Left cardiac atrium (tissue), 4 donors: ENCODE measurements at regions not wholly inside any gene's neighbourhood (a gene's known extent, or its start where the extent isn't known, plus 50 kb on each side); places are given as distances from the start of the nearest gene placed in this dataset.

Experiments used
- ATAC-seq, 2 donors: fragments of 200-7000 bp; cut with Tn5 transposase; one replicate each; pipeline ENCODE4 v1.9.1; 2020; ENCODE audit warnings: mild to moderate bottlenecking in 2 of 2, moderate library complexity in 2 of 2
- DNase-seq: peaks from one replicate; pipeline ENCODE4 v3.0.0-alpha.2; 2020
- intact Hi-C, 2 donors: fragments of 100-400 bp; cut with DNase I; formaldehyde crosslinking; loops; one replicate each; pipeline versions ENCODE4 v1.14.1 to v1.15.1; 2022 to 2023
- donor health status: DM: no; HTN: yes; CAD: no.
- donor health status: DM: no; HTN: yes; CAD: no; lungs with severe emphysema.
- donor health status: DM: yes; HTN: yes; CAD: no.
- donor health status: Dilated cardiomyopathy.

DNA sequence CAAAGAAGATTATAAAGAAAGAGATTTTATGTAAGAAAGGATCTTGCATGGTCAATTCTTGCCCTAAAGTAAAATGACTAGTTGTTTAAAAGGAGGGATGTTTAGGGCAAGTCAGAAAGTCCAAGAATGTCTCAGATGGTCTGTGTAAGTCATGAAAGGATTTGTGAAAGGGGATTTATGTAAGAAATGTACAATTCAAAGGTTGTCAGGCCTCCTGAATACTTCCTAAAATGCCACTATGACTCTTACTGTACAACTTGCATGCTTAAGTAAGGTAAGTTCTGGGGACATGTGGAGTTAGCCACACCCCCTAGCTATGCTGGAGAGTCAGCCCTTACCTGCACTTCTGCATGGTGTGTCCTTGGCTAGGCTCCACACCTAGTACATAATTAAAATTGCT is 328.9 kb upstream of the TGFBR2 start:
- DNase-seq, result no peak
- intact Hi-C loops, result no loop called here

DNA sequence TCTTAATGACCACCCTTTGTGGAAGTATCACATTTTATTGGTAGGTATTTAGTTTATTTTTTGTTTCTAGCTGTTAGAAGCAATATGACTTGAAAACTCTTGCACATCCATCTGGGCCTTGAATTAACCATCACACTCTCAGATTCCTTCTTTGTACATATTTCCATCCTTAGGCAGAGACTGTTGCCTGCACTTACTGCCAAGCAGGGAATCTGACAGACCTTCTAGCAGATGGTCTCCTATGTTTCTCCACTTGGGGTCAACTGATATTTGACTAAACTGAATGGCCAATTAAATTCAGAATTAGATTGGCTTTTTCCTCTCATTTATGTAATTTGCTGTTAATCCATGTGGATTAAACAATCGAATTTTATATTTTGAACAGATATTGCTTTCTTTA is 324.9 kb upstream of the TGFBR2 start:
- DNase-seq, result no peak
- intact Hi-C loops, result no loop called here
- ATAC-seq, result no peak

More for the DNA sequence above, 328.9 kb upstream of the TGFBR2 start:
- no peak for ATAC-seq

DNA sequence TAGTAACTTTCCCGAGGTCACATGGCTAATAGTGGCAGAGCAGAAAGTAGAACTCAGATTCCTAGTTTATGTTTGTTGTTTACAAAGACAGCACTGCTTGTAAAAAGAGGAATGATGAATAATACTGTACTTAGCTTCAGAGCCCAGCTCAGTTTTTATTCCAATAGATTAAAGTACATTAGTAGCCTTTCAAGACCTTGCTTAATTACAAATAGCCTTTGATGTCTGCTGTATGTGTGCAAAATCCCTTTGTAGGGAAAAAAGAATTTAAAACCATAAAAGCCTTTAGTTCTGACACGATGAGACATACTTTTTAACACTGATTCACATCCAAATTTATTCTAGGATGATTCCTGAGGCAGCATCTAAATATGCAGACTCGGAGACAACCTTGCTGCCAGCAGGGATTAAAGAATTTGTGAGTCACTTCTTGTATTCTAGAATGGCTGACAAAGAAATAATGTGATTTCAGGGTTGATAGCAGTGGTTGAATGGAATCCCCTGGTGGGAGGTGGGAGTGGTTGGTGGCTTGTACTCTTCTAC is 324.2 kb upstream of the TGFBR2 start:
- ATAC-seq (peak in 1 of 2 donors; percentile 61), DNase-seq (no peak)
- intact Hi-C loops, result no loop called here

DNA sequence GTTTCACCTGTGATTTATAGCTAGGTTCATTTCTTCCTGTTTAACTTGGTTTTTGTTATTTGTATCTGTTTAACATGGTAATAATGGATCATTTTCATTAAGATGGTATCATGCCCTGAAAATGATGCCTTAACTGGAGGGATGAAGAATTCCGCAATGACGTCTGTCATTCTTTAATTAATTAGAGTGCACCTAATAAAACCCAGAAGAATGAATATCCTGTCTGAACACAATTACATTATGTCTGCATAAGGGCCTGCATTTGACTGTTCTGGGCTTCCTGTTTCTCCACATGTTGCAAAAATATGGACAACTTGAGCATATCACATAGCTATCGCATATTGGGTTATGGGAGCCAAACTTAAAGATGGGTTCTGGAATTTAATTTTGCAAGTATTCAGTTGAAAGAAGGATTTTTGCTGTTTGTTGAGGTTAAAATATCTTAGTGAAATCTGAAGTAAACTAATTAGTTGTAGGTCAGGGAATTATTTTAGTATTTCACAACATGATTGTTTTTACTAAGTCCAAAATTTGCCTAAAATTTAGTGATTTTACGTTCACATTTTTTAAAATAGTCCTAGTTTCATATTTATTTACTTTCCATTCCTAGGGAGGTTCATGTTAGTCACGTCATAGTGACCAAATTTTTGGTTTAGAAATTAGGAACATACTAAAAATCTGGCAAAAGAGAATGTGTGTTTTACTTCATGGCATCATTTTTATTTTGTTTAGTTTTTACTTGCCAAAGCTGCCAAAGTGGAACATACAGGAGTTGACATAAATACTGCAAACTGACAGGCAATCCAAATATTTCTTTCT is 321.0 kb upstream of the TGFBR2 start:
- peak; percentile 6 to 11 for ATAC-seq
- intact Hi-C loops, result no loop called here
- no peak for DNase-seq

DNA sequence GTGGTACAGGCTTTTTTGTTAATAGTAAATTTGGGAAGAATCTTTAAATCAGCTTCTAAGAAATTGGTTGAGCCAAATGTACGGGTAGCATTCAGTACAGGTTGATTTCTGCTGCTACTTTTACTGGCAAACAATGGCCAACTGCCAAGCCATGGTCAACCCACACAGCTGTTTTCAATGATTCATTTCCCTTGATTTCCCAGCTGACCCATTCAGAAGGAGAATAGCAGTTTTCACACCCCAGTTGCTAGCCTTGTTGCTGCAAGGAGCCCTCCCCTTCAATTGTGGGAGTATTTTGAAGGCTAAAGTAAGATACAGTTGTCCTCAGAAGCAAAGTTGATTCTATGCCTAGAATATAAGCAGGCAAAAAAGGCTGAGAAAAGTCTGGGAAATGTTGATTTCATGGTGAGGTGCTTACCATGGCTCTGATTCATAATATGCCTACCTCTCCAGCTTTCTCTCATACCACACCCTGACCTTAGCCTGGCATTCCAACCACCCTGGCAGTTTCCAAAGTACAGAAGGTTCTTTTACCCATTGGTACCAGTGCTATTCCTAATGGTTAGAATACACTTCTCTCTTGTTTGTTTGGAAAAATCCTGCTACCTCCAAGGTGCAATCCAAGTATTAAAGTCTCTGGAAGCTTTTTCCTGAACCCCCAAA is 320.3 kb upstream of the TGFBR2 start:
- ATAC-seq, result peak; percentile 93 to 96
- intact Hi-C loops, result no loop called here
- DNase-seq, result peak; percentile 87

DNA sequence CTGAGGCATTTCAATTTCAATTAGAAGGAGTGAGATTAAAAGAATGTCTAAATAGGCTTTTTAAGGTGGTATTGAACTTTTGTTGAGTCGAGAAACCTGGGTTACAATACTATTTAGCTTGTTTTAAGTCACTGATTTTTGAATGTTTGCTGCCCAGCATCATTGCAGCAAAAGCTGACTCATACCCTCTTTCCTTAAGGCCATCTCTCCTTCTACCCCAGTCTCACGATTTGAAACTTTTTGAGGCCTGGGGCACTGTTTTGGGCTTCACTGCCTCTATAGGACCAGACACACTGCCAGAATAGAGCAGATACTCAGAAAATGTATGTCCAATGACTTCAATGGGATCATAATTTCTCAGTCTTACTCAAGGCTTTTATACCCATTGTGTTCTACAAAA is 319.6 kb upstream of the TGFBR2 start:
- ATAC-seq (no peak), DNase-seq (no peak)
- intact Hi-C loops, result no loop called here

DNA sequence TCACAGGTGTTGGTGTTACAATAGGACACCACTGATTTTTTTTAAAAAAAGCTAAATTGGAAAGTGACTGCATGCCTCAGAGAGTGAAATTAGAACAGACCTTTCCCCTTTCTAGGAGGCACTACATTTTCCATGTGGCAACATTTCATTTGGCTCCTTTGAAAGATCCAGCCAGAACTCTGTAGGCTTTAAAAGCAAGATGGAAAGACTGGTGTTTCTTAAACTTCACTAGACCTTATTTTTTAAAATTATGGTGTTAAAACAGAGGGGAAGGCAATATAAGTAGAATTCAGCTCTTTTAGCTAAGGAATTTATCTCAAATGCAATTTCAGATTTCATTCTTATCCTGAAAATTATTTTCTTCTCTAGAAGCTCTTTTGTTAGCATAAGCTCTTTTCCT is 317.6 kb upstream of the TGFBR2 start:
- intact Hi-C loops, result no loop called here
- no peak for DNase-seq
- no peak for ATAC-seq

DNA sequence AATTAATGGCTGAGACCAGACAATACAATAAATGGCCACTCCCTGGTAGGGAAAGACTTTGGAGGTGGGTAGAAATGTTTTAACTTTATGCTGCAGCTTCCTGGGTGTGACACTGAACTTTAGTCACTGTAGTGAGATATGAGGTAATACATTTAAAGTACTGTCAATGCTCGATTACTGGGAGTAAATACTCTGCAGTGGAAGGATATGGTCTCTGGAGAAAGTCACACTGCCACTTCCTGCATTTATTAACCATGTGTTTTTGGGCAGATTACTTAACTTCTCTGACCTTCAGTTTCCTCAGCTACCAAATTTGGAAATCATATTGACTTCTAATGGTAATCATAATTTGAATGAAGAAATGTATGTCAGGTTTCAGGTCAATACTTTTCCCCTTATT is 317.1 kb upstream of the TGFBR2 start:
- DNase-seq (no peak), ATAC-seq (no peak)
- intact Hi-C loops, result no loop called here

DNA sequence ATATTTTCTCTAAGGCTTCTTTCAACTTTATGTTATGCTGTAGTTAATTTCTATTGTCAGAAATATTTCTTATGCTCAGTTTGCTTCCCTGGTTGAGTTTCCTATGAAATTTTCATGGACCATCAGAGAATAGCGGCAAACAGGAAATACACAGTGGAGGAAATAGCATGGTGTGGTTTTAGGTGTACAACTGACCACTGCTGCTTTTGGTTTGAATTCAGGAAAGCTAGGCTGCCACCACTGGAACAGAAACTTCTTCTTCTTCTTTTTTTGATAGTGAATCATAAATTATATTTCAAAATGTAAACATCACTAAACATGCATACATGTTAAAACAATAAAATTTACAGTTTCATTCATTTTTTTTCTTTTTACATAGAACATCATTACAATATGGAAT is 316.6 kb upstream of the TGFBR2 start:
- ATAC-seq (no peak), DNase-seq (no peak)
- intact Hi-C loops, result no loop called here

DNA sequence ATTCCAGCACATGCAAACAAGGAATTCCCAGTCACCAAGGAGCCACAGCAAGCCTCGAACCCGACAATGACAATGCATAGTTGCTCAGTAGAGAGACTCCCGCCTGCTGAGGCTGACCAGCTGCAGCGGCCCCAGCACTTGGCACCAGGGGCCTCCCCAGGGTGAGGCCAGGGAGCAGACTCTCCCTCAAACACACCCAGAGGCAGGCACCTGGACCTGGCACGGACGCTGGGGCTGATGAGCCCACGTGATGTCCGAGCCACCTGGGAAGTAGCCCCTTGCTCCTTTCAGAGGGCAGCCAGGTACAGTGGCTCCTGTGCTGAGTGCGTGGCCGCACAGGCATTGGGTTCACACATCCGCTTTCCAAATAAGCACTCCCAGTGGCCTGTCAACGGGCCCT is 315.9 kb upstream of the TGFBR2 start:
- DNase-seq (no peak), ATAC-seq (no peak)
- intact Hi-C loops, result no loop called here

DNA sequence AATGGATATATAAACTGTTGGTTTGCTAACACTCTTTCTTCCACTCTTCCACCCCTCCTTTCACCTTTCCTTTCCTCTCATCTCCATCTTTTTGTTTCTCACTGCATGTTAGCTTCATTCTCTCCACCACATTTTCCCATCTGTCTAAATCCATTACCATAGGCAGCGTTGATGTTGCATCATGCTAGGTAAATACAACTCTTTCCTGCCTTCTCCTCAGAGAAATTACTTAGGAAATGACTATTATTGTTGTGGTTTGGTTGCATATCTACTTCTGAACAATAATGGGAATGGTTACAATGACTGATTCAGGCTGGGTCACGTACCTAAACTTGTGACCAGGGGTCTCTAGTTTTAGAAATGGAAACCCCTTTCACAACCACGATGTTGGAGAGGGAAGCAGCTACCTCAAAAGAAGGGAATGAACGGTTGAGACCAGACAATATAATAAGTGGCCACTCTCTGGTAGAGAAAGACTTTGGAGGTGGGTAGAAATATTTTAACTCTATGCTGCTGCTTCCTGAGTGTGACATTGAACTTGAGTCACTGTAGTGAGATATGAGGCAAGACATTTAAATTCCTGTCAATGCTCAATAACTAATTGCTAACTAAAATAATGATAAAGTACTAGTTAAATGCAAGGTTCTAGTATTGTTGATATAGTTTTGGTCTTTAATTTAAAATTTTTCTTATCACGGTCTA is 314.1 kb upstream of the TGFBR2 start:
- intact Hi-C loops, result no loop called here
- ATAC-seq, result no peak
- DNase-seq, result no peak

DNA sequence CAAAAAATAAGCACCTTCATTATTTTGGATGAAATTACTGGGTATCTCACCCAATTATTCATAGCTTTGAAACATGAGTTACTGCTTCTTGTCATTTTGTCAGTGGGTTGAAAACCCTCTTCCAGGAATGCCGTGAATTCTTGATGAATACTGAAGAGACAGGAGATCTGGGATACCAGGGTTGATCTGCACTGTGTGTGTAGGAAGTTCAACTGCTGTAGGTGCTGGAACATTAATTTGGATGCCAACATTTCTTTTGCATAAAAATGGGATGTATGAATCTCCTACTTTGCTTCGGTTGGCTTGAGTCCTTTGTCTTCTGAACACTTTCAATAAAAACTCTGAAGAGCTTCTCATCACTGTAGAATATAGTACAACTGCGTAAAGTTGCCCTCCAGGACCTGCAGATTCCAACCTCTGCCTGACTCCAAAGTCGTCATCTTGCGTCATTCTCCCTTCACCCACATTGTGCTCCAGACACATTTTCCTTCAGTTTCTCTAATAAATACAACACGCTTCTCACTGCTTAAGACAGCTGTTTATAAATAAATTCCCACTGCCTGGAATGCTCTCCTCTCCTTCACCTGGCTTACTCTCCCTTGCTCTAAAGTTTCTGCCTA is 312.7 kb upstream of the TGFBR2 start:
- intact Hi-C loops, result no loop called here
- no peak for ATAC-seq
- no peak for DNase-seq

DNA sequence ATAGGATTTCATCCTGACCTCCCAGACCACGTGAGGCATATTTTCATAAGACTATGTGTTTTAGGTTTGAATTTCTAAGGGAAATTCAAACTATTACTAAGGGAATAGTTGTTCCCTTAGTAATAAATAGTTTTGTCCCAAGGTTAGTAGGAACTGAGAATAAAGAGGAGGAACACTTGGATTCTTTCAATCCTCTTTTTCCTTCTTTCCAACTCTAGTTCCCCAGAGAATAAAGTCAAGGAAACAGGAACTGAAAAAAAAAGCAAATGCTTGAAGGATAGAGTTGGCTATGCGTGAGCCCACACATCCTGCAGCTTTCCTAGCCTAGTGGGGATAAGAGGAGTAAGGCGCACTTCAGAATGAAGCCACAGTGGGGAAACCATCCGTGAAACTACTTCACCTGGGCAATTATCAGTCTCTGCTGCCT is 312.1 kb upstream of the TGFBR2 start:
- intact Hi-C loops, result no loop called here
- DNase-seq (no peak), ATAC-seq (peak; percentile 34 to 47)

DNA sequence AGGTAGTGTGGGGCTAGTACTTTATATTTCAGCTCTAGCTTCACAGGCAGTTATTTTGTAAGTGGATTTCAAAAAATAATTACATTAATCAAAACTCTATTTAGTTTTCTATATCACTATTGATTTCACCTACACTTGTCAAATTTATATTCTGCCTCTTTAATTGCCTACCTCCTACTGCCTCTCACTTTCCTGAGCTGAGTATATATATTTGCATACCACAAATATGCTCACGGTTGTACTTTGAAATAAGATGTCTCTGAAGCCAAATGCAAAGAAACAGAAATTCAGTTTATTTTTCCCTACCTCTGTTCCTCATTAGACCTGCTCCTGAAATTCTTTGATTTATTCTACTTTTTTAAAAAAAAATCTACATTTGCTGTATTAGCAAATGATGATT is 309.3 kb upstream of the TGFBR2 start:
- DNase-seq (no peak), ATAC-seq (no peak)
- intact Hi-C loops, result no loop called here

DNA sequence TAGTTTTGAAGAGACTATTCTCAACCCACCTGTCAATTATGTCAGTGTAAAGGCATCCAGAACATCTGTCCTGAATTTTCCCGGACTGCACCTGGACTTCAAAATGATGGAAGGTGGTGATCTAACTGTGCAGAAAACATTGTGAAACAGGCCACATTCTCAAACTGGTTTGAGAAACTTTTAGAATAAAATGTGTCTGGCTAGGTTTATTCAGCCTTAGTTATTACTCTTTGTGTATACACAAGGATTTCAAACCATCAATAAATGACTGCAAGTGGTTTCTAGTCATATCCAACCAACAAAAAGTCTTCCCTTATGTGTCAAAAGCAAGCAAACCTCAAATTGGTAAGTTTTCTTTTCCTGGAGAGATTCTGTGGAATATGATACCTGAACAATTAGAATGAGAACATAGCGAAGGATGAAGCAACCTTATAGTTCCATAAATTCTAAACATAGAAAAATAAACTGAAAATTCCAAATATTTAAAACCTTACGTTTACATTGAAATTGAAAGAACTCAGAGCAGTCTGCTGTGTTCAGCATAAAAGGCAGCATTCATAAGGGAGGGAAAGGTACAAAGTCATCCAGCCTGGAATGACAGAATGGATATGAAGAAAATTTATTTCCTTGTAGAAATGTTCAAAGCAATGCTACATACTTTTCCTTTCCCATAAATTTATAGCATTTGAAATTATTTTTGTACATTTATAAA is 306.6 kb upstream of the TGFBR2 start:
- ATAC-seq (no peak), DNase-seq (no peak)
- intact Hi-C loops, result no loop called here

DNA sequence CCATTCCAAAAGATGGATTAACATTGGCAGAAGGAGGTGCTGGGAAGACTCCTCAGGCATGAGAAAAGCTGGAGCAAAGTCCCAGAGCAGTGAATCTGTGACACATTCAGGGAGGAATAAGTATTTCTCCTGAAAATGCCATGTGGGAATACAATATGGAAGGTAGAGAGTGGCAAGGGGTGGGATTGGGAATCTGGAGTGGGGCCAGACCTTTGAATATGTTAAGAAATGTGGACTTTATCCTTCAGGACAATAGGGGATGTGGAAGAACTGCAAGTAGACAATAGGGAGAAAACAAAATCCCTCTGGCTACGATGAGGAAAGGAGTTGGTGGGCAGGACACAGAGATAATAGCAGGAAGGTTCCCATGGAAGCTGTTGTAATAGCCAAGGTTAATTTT is 305.6 kb upstream of the TGFBR2 start:
- intact Hi-C loops, result no loop called here
- DNase-seq (no peak), ATAC-seq (no peak)

DNA sequence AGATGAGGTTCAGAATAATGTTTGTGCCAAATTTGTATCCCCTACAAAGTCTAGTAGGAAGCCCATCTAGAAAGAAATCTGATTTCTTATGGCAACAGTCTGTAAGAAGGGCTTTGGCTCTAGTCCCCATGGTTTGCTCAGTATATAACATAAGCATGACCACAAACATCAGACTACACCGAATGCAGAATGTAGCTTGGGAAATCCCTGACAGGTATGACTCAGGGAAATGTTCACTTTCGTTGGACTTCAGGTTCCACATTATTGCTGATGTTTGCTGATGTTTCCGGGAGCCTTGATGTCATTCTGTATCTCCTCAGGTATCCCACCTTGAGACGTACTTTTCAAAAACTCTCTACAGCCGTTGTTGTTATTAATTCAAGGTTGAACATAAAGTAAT is 304.4 kb upstream of the TGFBR2 start:
- no peak for ATAC-seq
- intact Hi-C loops, result no loop called here

DNA sequence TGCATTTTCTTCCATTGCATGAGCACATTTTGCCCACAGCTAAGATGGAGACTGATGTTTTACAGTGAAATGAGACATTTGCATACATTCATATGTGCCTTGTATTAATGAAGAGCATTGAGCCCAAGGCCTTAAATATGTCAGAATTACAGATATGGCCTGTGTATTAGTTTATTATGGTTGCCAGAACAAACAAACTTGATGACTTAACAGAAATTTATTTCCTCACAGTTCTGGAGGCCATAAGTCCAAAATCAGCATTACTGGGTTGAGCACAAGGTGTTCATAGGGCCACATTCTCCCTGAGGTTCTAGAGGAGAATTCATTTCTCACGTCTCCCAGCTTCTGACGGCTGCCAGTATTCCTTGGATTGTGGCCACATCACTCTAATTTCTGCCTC is 302.6 kb upstream of the TGFBR2 start:
- ATAC-seq (no peak), DNase-seq (no peak)
- intact Hi-C loops, result no loop called here

More for the DNA sequence above, 304.4 kb upstream of the TGFBR2 start:
- no peak for DNase-seq

DNA sequence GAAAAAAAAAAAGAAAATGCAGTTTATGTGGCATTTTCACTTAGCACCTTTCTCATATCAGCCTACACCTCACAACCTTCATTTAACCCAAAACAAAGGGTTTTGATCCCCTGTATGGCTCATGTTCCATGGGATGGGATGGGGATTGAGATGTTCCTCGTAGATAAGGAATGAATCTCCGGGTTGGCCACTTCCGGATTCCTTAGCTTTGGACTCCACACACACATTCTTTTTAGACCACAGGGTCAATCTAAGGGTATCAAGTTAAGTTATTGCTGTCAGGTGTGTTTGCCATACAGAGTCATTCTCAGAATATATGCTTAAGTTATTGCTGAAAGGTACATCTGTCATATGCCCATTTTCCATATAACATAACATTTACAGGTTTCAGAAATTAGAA is 301.4 kb upstream of the TGFBR2 start:
- no peak for DNase-seq
- ATAC-seq, result no peak
- intact Hi-C loops, result no loop called here
